HFF-Myc (cell line): ENCODE measurements at regions not wholly inside any gene's neighbourhood (a gene's known extent, or its start where the extent isn't known, plus 50 kb on each side); places are given as distances from the start of the nearest gene placed in this dataset.

Experiments used
- DNase-seq: peaks from one replicate; pipeline ENCODE4 v3.0.0-alpha.2; 2011; ENCODE audit warnings: low read depth; ENCODE audit errors: extremely low read depth
- H3K4me3 ChIP-seq: replicated peaks from 2 replicates; pipeline ENCODE4 v1.5.1; 2011; ENCODE audit warnings: low read depth, mild to moderate bottlenecking, control low read depth, low read length
- CTCF ChIP-seq: IDR thresholded peaks from 2 replicates; pipeline ENCODE4 v1.5.1; 2012; ENCODE audit warnings: mild to moderate bottlenecking, low read depth, low read length, control low read depth; ENCODE audit errors: missing control alignments

DNA sequence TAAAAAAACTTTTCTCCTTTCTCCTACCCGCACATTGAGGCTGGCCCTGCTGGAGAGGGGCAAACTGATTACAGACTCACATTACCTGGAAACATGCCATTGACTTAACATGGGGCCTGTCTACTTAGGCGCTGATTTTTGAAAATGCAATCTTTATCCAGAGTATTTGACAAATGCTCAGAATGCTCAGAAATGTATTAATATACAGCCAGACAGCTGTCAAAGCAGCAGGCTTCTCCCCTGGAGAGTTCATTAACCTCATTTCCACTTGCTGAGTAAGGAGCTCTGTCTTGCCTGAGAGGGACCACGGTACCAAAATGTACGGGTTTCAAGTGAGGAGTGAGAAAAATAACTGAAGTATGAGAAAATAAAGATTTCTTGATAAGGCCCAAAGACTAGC lies 95.7 kb downstream of the PAX1 start:
- no peak overlapping the region for H3K4me3 ChIP-seq
- TF ChIP-seq CTCF: no peak
- no peak for DNase-seq

GRCh38 chr20:21798384-21798783 lies 92.9 kb downstream of the PAX1 start:
- no peak for DNase-seq
- no peak overlapping the region for H3K4me3 ChIP-seq
- no peak for TF ChIP-seq CTCF

- DNase-seq: no peak
- H3K4me3 ChIP-seq: no peak overlapping the region
- no peak for TF ChIP-seq CTCF
Measured at GRCh38 chr20:21796059-21796458, 90.6 kb downstream of the PAX1 start.

GRCh38 chr20:21788082-21788481 lies 82.6 kb downstream of the PAX1 start:
- H3K4me3 ChIP-seq: no peak overlapping the region
- no peak for TF ChIP-seq CTCF
- no peak for DNase-seq

DNA sequence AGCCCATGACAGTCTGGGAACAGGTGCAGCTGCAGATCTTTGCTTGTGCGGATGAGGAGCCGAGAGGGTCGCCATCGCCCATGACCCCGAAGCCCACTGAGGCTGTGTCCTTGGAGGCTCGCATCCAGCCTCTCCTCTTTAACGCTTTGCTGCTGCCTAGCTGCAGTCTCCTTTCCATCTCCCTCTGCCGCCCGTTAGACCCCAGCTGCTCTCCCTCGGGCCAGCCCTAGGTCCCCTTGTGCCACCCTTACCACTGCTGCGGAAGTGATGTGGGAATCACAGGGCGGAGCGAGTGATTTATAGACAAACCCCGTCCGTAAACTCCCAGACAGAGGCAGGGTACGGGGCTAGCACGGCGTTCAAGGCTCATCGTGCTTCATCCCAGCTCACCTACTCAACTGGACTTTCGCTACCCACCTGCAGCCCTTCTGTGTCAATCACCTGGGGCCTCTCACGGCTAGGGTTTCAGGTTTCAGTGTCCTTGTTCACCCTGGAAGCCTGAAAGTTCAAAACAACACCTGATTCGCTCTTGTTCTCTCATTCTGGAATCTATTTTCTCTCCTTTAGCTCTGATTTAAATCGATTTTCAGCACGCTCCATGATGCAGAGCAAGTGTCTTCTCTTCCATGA lies 76.1 kb downstream of the PAX1 start:
- TF ChIP-seq CTCF: no peak
- no peak for DNase-seq
- no peak overlapping the region for H3K4me3 ChIP-seq

GRCh38 chr20:21780528-21780927 lies 75.1 kb downstream of the PAX1 start:
- TF ChIP-seq CTCF: no peak
- no peak overlapping the region for H3K4me3 ChIP-seq
- DNase-seq: no peak
